Right atrium auricular region (tissue), 2 donors: ENCODE measurements at regions not wholly inside any gene's neighbourhood (a gene's known extent, or its start where the extent isn't known, plus 50 kb on each side); places are given as distances from the start of the nearest gene placed in this dataset.
"Not testable (repeated sequence)": the region's sequence is repeated elsewhere in the genome, so short reads cannot be mapped to it uniquely, and the experiment has no call there.

Experiments used
- DNase-seq: peaks from one replicate; pipeline ENCODE4 v3.0.0-alpha.2; 2019; ENCODE audit warnings: low spot score
- H3K27ac ChIP-seq, 2 donors: fragments of 200-600 bp; sonication (generic); 1 replicate in 1 of 2; 2 replicates in 1 of 2; pipeline ENCODE4 v1.5.1; 2016 to 2019
- H3K27me3 ChIP-seq, 2 donors: fragments of 200-600 bp; sonication (generic); one replicate each; pipeline versions ENCODE4 v1.5.1 to v1.6.0; 2017 to 2019
- H3K36me3 ChIP-seq: fragments of 200-600 bp; sonication (generic); one replicate; pipeline ENCODE4 v1.5.1; 2016
- H3K4me1 ChIP-seq, 2 donors: fragments of 200-600 bp; sonication (generic); one replicate each; pipeline versions ENCODE4 v1.5.1 to v1.6.0; 2017 to 2019
- H3K4me3 ChIP-seq, 2 donors: fragments of 200-600 bp; sonication (generic); 1 replicate in 1 of 2; 2 replicates in 1 of 2; pipeline ENCODE4 v1.5.1; 2017 to 2019; ENCODE audit warnings: mild to moderate bottlenecking in 1 of 2, moderate library complexity in 1 of 2
- H3K9me3 ChIP-seq, 2 donors: fragments of 200-600 bp; sonication (generic); one replicate each; pipeline ENCODE4 v1.5.1; 2019
- CTCF ChIP-seq, 2 donors: fragments of 200-600 bp; sonication (generic); IDR thresholded peaks; one replicate each; pipeline ENCODE4 v1.5.1; 2019; ENCODE audit warnings: antibody characterized with exemption in 2 of 2

GRCh38 chr1:206384029-206384807 is 86.1 kb upstream of the IKBKE start:
- peak in 1 of 2 donors; percentile 46 for TF ChIP-seq CTCF (IDR thresholded peaks at IDR 0.05)
- not testable (repeated sequence) for H3K4me3 ChIP-seq, H3K27me3 ChIP-seq, H3K27ac ChIP-seq, H3K9me3 ChIP-seq, H3K36me3 ChIP-seq, H3K4me1 ChIP-seq, DNase-seq

GRCh38 chr1:206384891-206385290 is 85.4 kb upstream of the IKBKE start:
- not testable (repeated sequence) for H3K36me3 ChIP-seq, H3K27me3 ChIP-seq, H3K27ac ChIP-seq, DNase-seq, H3K4me3 ChIP-seq, H3K9me3 ChIP-seq, H3K4me1 ChIP-seq

- not testable (repeated sequence) for H3K4me1 ChIP-seq, H3K27ac ChIP-seq, H3K36me3 ChIP-seq, DNase-seq, H3K27me3 ChIP-seq, H3K9me3 ChIP-seq, H3K4me3 ChIP-seq
Measured at GRCh38 chr1:206387631-206388030, 82.6 kb upstream of the IKBKE start.

- DNase-seq, H3K9me3 ChIP-seq, H3K4me3 ChIP-seq, H3K27me3 ChIP-seq, H3K27ac ChIP-seq, H3K4me1 ChIP-seq, H3K36me3 ChIP-seq: not testable (repeated sequence)
Measured at GRCh38 chr1:206391903-206392302, 78.4 kb upstream of the IKBKE start.

DNA sequence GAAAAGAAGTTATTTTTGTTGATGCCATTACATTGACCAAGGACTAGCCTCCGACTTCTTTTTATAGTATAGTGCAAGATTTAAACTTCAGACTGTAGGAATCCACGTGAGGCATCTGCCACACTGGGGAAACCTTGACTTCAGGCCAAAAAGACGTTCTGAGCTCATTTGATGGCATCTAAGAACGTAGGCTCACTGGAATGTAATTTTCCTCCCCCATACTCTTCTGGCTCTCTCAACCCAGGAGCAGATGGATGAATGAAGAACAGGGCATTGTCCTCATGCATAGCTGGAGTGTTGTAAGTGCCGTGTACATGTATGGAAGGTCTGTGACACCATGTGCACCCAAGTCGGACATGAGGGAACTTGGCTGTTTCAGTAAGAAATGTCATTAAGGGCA is 72.8 kb upstream of the IKBKE start:
- not testable (repeated sequence) for H3K4me3 ChIP-seq, H3K27me3 ChIP-seq, H3K36me3 ChIP-seq, H3K4me1 ChIP-seq, DNase-seq, H3K9me3 ChIP-seq, H3K27ac ChIP-seq

DNA sequence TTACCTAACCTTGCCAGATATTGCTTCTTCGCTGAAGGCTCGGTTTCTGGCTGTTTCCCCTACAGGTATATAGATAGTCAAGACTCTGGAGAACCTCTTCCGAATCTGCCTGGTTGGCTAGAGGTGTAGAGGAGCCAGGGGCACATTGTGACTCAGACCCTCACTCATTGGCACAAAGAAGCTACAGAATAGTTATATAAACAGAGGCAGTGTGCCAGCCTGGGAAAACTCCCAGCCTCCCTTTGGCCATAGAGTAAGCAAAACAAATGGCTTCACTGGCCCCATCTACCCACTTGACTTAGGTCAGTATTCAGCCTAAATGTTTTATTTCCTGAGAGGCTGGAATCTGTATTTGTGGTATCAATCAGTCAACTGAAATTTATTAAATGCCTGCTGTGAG is 72.0 kb upstream of the IKBKE start:
- not testable (repeated sequence) for H3K4me1 ChIP-seq, DNase-seq, H3K36me3 ChIP-seq, H3K27me3 ChIP-seq, H3K4me3 ChIP-seq, H3K9me3 ChIP-seq, H3K27ac ChIP-seq

DNA sequence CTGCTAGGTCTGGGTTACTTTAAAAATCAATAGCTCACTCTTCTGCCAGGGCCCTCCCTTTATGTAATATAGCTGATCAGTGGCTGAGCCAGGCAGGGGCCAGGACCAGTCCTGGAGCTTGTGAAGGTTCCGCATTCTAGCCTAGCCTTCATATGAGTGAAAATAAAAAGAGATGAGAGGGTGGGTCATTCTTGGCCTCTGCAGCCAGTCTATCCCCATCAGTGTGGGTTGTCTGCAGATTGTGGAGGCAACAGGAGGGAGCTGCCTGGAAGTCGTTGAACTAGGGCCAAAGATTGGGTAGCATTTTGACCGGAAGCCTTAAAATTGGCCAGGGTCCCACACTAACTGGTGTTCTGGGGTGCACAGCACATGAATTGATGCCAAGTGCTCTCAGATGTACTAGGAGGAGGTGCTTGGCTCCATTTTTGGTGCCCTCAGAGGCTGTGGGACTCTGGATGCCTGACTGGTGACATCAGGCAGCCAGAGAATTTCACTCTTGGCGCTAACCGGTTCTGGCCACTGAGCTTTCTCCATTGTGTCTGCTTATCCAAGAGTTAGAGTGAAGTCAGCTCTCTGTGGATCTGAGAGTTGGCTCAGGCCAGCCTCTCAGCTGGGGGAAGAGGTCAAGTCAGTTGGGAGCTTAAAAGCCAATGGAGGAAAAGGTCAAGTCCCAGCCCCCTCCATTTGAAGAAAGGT is 66.5 kb upstream of the IKBKE start:
- H3K27me3 ChIP-seq, H3K36me3 ChIP-seq, H3K9me3 ChIP-seq, DNase-seq, H3K4me1 ChIP-seq, H3K4me3 ChIP-seq: not testable (repeated sequence)
- H3K27ac ChIP-seq, result peak overlapping the region in 1 of 2 donors; percentile 71

- H3K4me3 ChIP-seq, DNase-seq, H3K36me3 ChIP-seq, H3K4me1 ChIP-seq, H3K27me3 ChIP-seq, H3K9me3 ChIP-seq: not testable (repeated sequence)
- H3K27ac ChIP-seq, result peak overlapping the region in 1 of 2 donors; percentile 71
Measured at GRCh38 chr1:206404309-206405027, 65.8 kb upstream of the IKBKE start.

DNA sequence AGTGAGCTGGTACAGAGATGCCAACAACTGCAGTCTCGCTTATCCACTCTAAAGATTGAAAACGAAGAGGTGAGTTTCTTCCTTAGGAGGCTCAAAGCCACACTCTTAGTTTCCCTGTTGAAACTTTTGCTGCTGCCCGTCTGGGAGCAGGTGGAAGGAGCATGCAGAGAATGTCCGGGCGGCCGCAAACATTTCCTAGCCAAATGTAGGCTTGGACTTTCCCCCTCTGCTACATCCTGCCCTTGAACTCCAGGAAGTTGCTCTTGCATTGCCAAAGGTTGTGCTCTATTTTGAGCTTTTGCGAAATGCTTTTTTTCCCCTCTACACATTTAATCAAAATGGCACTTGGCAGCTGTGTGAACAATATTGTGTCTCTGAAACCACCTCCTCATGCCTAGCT is 65.0 kb upstream of the IKBKE start:
- DNase-seq, H3K27ac ChIP-seq: not testable (repeated sequence)

GRCh38 chr1:206408371-206409288 is 61.6 kb upstream of the IKBKE start:
- not testable (repeated sequence) for DNase-seq, H3K4me1 ChIP-seq, H3K36me3 ChIP-seq, H3K27me3 ChIP-seq, H3K9me3 ChIP-seq, H3K27ac ChIP-seq, H3K4me3 ChIP-seq

More for the DNA sequence above, 65.0 kb upstream of the IKBKE start:
- H3K4me1 ChIP-seq, H3K9me3 ChIP-seq, H3K36me3 ChIP-seq, H3K27me3 ChIP-seq, H3K4me3 ChIP-seq: not testable (repeated sequence)
